ENCODE measurements at regions not wholly inside any gene's neighbourhood (a gene's known extent, or its start where the extent isn't known, plus 50 kb on each side); places are given as distances from the start of the nearest gene placed in this dataset.

- TF ChIP-seq CHD7 (IDR thresholded peaks at IDR 0.05; ENCODE audit: insufficient replicate concordance, low read length) (no peak), BRCA1 (IDR thresholded peaks at IDR 0.05; ENCODE audit: low read depth, low read length) (no peak), GABPA (IDR thresholded peaks at IDR 0.05; ENCODE audit: borderline replicate concordance, insufficient read depth, low read length) (no peak)
These were observed 283.1 kb upstream of the NRP1 start (continued) for GRCh38 chr10:33617381-33618080.

Measured in H1 (cell line).